Tongue (tissue), 1 donor: ENCODE measurements at regions not wholly inside any gene's neighbourhood (a gene's known extent, or its start where the extent isn't known, plus 50 kb on each side); places are given as distances from the start of the nearest gene placed in this dataset.
"Not testable (repeated sequence)": the region's sequence is repeated elsewhere in the genome, so short reads cannot be mapped to it uniquely, and the experiment has no call there.

ENCODE experiments used
- DNase-seq: peaks from one replicate; pipeline ENCODE4 v3.0.0-alpha.2; 2015

- DNase-seq, result no peak
Observed at GRCh38 chr7:4319280-4319679, 362.8 kb upstream of the FOXK1 start.

GRCh38 chr7:4325732-4326131 is 356.4 kb upstream of the FOXK1 start:
- no peak for DNase-seq

- no peak for DNase-seq
Observed at GRCh38 chr7:4331711-4332110, 350.4 kb upstream of the FOXK1 start.

GRCh38 chr7:4338556-4338955 is 343.5 kb upstream of the FOXK1 start:
- no peak for DNase-seq

- DNase-seq, result no peak
Observed at GRCh38 chr7:4343272-4344247, 338.5 kb upstream of the FOXK1 start.

GRCh38 chr7:4345004-4345403 is 337.1 kb upstream of the FOXK1 start:
- DNase-seq, result no peak

- DNase-seq, result no peak
Observed at GRCh38 chr7:4352069-4352468, 330.0 kb upstream of the FOXK1 start.

- no peak for DNase-seq
Observed at GRCh38 chr7:4361774-4362173, 320.3 kb upstream of the FOXK1 start.

GRCh38 chr7:4383584-4383983 is 298.5 kb upstream of the FOXK1 start:
- DNase-seq, result no peak

- DNase-seq, result no peak
Observed at GRCh38 chr7:4386190-4386589, 295.9 kb upstream of the FOXK1 start.

GRCh38 chr7:4391103-4391502 is 291.0 kb upstream of the FOXK1 start:
- DNase-seq, result not testable (repeated sequence)

GRCh38 chr7:4394736-4395135 is 287.4 kb upstream of the FOXK1 start:
- no peak for DNase-seq

- no peak for DNase-seq
Observed at GRCh38 chr7:4399121-4399520, 283.0 kb upstream of the FOXK1 start.

GRCh38 chr7:4399596-4399995 is 282.5 kb upstream of the FOXK1 start:
- no peak for DNase-seq

- no peak for DNase-seq
Observed at GRCh38 chr7:4406288-4407058, 275.6 kb upstream of the FOXK1 start.

GRCh38 chr7:4409946-4410345 is 272.1 kb upstream of the FOXK1 start:
- DNase-seq, result no peak

- DNase-seq, result no peak
Observed at GRCh38 chr7:4416396-4417056, 265.6 kb upstream of the FOXK1 start.

GRCh38 chr7:4428526-4428925 is 253.6 kb upstream of the FOXK1 start:
- no peak for DNase-seq

GRCh38 chr7:4430227-4430626 is 251.9 kb upstream of the FOXK1 start:
- DNase-seq, result no peak

GRCh38 chr7:4434306-4434705 is 247.8 kb upstream of the FOXK1 start:
- no peak for DNase-seq

- no peak for DNase-seq
Observed at GRCh38 chr7:4436361-4436895, 245.7 kb upstream of the FOXK1 start.

- no peak for DNase-seq
Observed at GRCh38 chr7:4436936-4437335, 245.2 kb upstream of the FOXK1 start.

- DNase-seq, result peak; percentile 58
Observed at GRCh38 chr7:4437916-4438315, 244.2 kb upstream of the FOXK1 start.
